ENCODE measurements at regions not wholly inside any gene's neighbourhood (a gene's known extent, or its start where the extent isn't known, plus 50 kb on each side); places are given as distances from the start of the nearest gene placed in this dataset.
A peak's percentile ranks its signal among the peaks of the same experiment; 100 is the strongest.

GRCh38 chr7:13829231-13829630 lies 160.2 kb downstream of the ETV1 start:
- Mint-ChIP-seq H3K27me3 (ENCODE audit: unreplicated experiment) (no peaks in the 10 kb centered on the region), H3K4me1 (ENCODE audit: low read depth, unreplicated experiment) (peaks cover 21% of the 10 kb centered on the region), H3K9me3 (ENCODE audit: low read depth, unreplicated experiment) (no peaks in the 10 kb centered on the region), H3K27ac (ENCODE audit: unreplicated experiment) (no peak overlapping the region), H3K4me3 (ENCODE audit: low read depth, unreplicated experiment) (no peak overlapping the region), H3K36me3 (ENCODE audit: insufficient read depth, unreplicated experiment) (no peaks in the 10 kb centered on the region)
- intact Hi-C loops (cut with micrococcal nuclease; ENCODE audit: unreplicated experiment): no loop called here
- DNase-seq: no peak
- CTCF ChIA-PET: no interaction called here
- no peak for TF ChIP-seq CTCF (IDR thresholded peaks at IDR 0.05; ENCODE audit: unreplicated experiment)
- no TSS peak for BruUV-seq (replicated peaks)

- no TSS peak for BruUV-seq (replicated peaks)
- CTCF ChIA-PET: interaction anchor here (0.7 kb wide), 1 partner anchor 1734 kb away, joined by 3 read pairs; no protein-coding TSS in a partner anchor
- no peaks in the 10 kb centered on the region for H3K27me3 Mint-ChIP-seq (ENCODE audit: unreplicated experiment)
- H3K36me3 Mint-ChIP-seq (ENCODE audit: insufficient read depth, unreplicated experiment): no peaks in the 10 kb centered on the region
- intact Hi-C loops (cut with micrococcal nuclease; ENCODE audit: unreplicated experiment): no loop called here
- no peak for TF ChIP-seq CTCF (IDR thresholded peaks at IDR 0.05; ENCODE audit: unreplicated experiment)
- peaks cover 21% of the 10 kb centered on the region for H3K4me1 Mint-ChIP-seq (ENCODE audit: low read depth, unreplicated experiment)
- DNase-seq: peak; percentile 41
- H3K27ac Mint-ChIP-seq (ENCODE audit: unreplicated experiment): peak overlapping the region; percentile 57
- no peaks in the 10 kb centered on the region for H3K9me3 Mint-ChIP-seq (ENCODE audit: low read depth, unreplicated experiment)
- no peak overlapping the region for H3K4me3 Mint-ChIP-seq (ENCODE audit: low read depth, unreplicated experiment)
Observed at GRCh38 chr7:13829914-13830900, 159.3 kb downstream of the ETV1 start.

- no peak overlapping the region for H3K4me3 Mint-ChIP-seq (ENCODE audit: low read depth, unreplicated experiment)
- no peak for TF ChIP-seq CTCF (IDR thresholded peaks at IDR 0.05; ENCODE audit: unreplicated experiment)
- peaks cover 21% of the 10 kb centered on the region for H3K4me1 Mint-ChIP-seq (ENCODE audit: low read depth, unreplicated experiment)
- no peak overlapping the region for H3K27ac Mint-ChIP-seq (ENCODE audit: unreplicated experiment)
- intact Hi-C loops (cut with micrococcal nuclease; ENCODE audit: unreplicated experiment): no loop called here
- CTCF ChIA-PET: no interaction called here
- H3K9me3 Mint-ChIP-seq (ENCODE audit: low read depth, unreplicated experiment): no peaks in the 10 kb centered on the region
- H3K27me3 Mint-ChIP-seq (ENCODE audit: unreplicated experiment): no peaks in the 10 kb centered on the region
- BruUV-seq (replicated peaks): no TSS peak
- no peak for DNase-seq
- H3K36me3 Mint-ChIP-seq (ENCODE audit: insufficient read depth, unreplicated experiment): no peaks in the 10 kb centered on the region
Observed at GRCh38 chr7:13832346-13832745, 157.1 kb downstream of the ETV1 start.

GRCh38 chr7:13834328-13834761 lies 155.1 kb downstream of the ETV1 start:
- H3K36me3 Mint-ChIP-seq (ENCODE audit: insufficient read depth, unreplicated experiment): no peaks in the 10 kb centered on the region
- BruUV-seq (replicated peaks): no TSS peak
- H3K4me3 Mint-ChIP-seq (ENCODE audit: low read depth, unreplicated experiment): no peak overlapping the region
- intact Hi-C loops (cut with micrococcal nuclease; ENCODE audit: unreplicated experiment): no loop called here
- no peak for DNase-seq
- CTCF ChIA-PET: no interaction called here
- no peaks in the 10 kb centered on the region for H3K27me3 Mint-ChIP-seq (ENCODE audit: unreplicated experiment)
- peaks cover 21% of the 10 kb centered on the region for H3K4me1 Mint-ChIP-seq (ENCODE audit: low read depth, unreplicated experiment)
- no peaks in the 10 kb centered on the region for H3K9me3 Mint-ChIP-seq (ENCODE audit: low read depth, unreplicated experiment)
- H3K27ac Mint-ChIP-seq (ENCODE audit: unreplicated experiment): no peak overlapping the region
- no peak for TF ChIP-seq CTCF (IDR thresholded peaks at IDR 0.05; ENCODE audit: unreplicated experiment)
